ENCODE measurements at regions not wholly inside any gene's neighbourhood (a gene's known extent, or its start where the extent isn't known, plus 50 kb on each side); places are given as distances from the start of the nearest gene placed in this dataset.
A peak's percentile ranks its signal among the peaks of the same experiment; 100 is the strongest.
"Not testable (repeated sequence)": the region's sequence is repeated elsewhere in the genome, so short reads cannot be mapped to it uniquely, and the experiment has no call there.

DNA sequence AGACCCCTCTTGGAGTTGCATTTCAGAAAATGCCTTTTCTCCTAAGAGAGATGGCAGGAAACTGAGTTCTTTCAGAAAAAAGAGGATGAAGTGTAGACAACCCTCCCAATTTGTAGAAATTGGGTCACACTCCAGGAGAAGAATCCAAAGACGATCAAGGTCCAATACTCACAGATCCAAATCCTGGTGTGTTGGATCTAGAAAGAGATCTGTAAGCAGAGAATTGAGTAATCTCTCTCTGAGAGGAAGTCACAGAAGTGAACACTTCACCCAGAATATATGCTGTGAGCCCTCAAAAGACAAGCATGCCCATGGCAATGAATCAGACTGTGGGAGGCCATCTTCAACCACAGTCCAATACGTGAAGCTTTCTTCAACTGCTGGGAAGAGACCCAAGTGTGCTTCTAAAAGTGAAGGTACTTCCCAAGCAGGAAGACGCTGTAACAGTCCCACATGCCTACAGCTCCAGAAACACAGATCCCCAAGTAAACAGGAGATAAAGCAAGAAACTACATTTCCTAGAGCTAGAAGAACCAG is 182.7 kb downstream of the SMC2 start:
- no peak for DNase-seq

DNA sequence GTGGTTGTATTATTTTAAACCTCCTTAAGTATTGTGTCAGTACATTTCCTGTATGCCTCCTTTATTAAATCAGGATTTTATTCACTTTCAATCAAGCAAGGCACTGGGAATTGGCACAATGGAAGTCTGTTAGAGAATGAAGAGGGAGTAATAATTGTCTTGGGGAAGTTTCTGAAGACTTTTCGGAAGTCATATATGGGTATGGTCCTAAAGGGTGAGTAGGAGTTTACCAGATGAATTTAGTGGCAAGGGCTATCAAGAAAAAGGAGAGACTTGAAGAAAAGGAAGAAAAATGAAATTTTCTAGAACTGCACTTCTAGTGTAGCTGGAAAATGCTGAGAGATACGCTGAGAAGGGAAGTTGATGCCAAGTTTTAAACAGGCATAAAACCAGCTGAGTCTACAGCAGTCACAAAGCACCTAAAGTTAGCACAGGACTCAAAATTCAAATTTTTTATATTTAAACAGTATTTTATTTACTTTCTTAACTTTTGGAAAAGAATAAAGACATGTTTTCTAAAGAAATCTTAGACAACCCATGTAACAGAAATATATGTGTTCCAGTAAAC is 184.9 kb downstream of the SMC2 start:
- DNase-seq: peak; percentile 21

DNA sequence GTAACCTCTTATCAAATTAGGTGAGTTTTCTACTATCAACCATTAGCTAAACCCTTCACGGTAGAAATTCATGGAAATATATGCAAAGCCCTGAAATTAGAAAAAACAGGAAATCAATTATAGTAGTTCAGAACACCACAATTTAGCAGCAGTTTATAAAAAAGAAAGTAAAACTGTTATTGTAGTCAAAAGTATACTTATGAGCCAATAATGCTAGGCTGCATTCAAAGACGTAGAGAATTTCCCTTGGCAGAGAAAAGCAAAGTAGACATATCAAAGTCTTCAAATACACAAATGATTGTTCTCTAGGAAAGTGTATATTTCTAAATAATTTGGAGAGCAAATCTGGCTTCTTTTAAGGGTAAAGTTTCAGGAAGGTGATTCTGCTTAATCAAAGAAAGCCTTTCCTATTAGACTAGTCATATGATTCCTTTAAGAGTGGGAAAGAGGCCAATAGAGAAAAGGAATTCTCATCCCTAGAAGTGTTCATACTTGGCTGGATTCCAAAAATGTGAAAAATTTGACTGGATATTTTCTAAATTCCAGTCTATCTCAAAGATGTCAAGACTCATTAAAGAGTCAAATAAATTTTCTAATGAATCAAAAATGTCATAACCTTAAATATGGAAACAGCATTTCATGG is 185.5 kb downstream of the SMC2 start:
- peak; percentile 22 for DNase-seq

DNA sequence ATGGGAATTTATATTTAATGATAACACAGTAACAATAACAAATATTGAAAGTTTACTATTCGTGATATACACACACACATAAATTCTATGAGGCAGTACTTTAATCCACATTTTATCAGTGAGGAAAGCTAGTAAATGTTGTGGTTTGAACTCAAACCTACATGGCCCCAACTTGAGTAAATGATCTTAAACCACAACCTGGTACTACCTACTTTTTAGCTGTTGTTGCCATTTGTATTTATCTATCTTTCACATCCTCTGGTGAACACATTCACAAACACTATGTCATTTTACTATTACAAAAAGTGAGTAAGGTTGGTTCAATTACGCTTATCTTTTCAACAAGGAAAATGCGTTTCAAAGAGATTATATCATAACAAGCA is 186.1 kb downstream of the SMC2 start:
- DNase-seq: no peak

DNA sequence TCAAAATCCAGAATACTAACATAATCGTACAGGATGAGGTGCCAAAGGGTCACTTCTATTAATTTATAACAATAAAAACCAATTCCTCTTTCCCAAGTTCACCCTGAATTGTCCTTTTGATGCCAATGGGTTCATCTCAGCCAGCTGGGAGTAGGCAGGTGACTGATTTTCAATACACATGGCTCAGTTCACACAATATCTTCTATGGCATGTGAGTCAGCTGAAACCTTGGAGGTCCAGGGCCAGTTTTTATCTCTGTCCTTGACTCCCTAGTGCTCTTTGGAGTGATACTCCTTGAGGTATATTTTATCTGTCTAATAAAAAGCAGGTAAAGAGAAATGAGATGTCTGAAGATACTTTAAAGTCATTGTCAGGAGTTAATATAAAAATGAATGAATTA is 186.6 kb downstream of the SMC2 start:
- no peak for DNase-seq

DNA sequence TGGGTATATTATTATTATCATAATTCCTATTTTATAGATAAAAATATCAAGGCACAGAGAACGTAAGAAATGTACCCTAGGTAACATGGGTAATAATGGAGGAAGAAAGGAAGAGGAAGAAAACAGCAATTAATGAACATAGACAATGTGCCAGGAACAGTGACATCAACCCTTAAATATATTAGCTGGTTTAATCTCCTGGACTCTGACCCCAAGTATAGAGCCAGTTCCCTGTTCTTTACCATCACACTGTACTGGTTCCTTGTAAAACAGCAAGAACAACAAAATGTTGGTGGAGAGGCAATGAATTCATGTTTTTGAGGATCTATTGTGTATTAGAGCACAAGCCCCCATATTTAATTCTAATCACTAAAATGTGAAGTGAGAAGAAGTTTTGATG is 192.1 kb downstream of the SMC2 start:
- no peak for DNase-seq

DNA sequence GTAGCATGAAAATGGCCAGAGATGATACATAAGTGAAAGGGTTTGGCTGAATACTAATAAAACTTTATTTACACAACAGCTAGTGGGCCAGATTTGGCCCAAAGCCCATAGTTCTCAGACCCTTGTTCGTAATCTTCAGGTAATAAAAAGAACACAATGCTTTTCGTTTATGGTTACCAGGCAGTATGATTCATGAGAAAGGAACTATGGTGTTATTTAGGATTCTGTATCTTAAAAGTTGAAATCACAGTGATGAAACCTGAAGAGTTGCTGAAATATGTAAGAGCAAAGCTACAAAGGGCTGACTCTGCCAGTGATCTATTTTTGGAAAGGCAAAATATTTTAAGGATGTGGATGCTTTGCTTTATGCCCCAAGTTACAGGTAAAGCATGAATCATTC is 192.7 kb downstream of the SMC2 start:
- no peak for DNase-seq

DNA sequence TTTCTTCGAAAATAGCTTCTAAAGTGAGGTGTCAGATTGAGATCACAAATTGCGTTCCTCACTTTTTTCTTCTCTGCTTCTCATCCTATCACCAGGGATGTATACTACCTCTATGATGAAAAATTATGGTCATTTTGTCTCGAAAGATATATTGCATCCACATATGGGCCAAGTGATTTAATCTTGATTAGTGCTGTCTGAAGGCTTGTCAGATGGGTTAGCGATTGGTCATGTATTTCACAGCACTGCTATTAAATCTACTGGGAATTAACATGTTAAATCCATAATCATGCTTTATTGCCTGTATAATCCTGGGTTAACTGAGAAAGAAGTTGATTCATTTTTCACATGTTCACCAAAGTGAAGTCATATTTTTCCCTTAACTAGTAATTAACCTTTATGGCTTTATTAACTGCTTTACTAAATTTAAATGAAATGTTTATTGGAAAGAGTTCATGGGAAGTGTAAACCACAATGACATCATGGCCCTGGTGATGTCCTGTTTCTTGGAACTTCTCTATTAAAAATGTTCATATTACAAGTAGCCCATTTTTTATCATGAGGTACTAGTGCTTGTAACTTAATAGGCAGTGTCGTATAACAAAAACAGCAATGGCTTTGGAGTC is 193.3 kb downstream of the SMC2 start:
- peak; percentile 7 for DNase-seq

DNA sequence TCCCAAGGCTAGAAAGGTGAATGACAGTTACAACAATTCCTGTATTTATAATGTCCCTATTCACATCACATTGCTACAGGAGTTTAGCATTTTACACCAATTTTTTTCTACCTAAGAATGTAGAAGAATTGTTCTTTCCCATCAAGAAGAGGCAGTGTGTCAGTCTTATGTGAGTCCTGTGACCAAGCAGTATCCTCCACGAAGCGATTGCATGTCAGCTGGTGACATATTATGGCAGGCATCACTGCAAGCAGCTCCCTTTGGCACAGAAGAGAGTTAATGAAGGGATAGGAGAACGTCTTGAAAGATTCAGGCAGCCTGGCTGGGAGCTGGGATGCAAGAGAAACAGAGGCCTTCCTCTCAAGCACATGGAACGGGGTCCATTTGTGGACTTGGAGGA is 199.8 kb downstream of the SMC2 start:
- DNase-seq: no peak

DNA sequence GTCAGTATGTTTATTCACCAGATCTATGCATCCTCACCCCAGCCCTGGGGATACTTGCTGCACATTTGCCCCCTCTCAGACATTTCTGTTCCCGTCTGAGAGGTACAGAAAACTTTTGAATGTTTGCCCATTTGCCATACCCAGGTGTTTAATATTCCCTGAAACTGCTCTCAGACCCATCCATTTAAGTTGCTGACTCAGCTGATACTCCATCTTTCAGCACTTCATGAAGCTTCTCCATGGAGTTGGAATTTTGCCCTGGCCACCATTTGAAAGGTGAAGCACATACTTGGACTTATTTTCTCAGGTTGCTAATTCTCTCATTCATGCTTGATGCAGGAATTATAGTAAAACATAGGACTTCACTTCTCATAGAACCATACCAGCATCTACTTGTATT is 203.9 kb upstream of the OR13F1 start:
- DNase-seq: no peak

DNA sequence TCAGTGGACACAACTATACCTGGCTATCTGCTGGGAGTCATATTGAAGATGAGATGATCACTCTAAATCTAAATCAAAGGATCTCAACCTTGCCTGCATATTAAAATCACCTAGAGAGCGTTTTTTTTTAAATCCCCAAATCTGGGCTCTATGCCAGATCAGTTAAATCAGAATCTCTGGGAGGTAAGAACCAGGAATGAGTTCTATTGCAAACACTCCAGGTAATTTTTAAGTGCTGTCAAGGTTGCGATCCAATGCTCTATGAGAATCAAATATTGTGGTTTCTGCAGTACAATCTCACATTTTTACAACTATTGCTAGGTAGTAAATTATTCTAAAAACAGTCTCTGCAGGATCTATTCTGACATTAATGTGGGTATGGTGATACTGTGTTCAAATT is 202.3 kb upstream of the OR13F1 start:
- no peak for DNase-seq

DNA sequence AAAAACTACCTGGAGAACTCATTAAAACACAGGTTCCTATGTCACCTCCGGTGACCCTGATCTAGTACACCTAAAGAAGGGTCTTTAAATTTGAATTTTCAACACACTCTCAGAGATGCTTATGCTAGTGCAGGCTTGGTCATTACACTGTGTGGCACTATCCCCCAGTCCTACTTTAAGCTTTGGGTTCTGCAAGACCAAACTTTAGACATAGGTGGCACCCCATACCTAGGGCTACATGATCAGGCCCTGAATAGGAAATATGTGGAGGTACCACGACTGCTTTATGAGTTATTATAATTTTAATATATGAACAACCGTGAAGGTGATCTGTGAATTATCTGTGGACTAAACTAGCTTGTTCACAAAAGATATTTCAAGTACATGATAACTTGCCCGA is 201.3 kb upstream of the OR13F1 start:
- DNase-seq: no peak

DNA sequence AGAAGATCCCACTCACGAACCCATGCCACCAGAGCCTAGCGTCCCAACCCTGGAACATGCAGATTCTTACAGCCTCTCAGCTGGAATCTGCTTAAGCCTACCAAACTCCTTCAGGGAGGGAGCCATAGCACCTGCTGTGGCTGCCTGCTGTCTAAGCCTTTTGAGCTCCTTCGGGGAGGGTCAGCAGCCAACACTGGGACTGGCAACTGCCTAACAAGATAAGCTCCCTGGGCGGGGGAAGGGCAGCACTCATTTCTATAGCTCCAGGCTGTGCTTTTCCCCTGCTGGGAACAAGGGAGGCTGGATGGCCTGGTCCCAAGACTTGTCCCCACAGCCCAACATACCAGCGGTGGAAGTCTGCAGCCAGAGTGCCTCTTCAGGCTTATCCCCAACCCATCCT is 199.1 kb upstream of the OR13F1 start:
- no peak for DNase-seq

DNA sequence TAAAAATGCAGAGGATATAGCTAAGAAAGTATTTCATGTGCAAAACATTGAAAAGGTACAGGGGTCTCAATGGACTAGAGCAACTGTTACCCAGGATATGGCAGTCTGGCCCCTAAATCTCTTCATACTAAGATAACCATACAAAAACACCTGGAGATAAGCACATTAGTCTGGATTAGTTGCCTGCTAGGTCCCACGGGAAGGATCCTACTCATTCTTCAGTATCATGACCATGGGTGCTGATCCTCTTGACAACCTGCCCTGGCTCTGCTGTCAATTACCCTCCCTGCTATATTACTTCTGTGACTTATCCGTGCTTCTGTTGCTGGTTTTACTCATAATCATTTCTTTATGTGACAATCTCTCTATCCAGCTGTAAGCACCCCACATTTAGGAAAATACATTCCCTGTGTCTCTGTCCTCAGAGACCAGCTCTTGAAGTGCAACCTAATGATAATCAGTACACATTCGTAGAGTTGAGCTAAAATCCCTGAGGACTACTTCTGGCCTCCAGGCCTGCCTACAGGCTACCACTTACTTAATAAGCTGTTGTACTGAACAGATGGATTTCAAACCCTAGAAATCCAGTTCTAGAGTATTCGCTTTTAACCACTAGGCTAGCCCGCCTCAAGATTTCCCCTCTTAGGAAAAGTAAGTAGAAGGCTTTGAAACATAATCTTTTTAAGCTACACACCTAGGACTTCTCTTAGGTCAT is 190.5 kb upstream of the OR13F1 start:
- no peak for DNase-seq

DNA sequence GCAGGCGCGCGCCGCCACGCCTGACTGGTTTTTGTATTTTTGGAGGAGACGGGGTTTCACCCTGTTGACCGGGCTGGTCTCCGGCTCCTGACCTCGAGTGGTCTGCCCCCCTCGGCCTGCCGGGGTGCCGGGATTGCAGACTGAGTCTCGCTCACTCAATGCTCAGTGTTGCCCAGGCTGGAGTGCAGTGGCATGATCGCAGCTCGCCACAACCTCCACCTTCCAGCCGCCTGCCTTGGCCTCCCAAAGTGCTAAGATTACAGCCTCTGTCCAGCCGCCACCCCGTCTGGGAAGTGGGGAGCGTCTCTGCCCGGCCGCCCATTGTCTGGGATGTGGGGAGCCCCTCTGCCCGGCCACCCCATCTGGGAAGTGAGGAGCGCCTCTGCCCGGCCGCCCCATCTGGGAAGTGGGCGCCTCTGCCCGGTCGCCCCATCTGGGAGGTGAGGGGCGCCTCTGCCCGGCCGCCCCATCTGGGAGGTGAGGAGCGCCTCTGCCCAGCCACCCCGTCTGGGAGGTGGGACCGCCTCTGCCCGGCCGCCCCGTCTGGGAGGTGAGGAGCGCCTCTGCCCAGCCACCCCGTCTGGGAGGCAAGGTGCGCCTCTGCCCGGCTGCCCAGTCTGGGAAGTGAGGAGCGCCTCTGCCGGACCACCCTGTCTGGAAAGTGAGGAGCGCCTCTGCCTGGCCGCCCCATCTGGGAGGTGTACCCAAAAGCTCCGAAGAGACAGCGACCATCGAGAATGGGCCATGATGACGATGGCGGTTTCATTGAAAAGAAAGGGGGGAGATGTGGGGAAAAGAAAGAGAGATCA is 187.7 kb upstream of the OR13F1 start:
- DNase-seq: not testable (repeated sequence)

DNA sequence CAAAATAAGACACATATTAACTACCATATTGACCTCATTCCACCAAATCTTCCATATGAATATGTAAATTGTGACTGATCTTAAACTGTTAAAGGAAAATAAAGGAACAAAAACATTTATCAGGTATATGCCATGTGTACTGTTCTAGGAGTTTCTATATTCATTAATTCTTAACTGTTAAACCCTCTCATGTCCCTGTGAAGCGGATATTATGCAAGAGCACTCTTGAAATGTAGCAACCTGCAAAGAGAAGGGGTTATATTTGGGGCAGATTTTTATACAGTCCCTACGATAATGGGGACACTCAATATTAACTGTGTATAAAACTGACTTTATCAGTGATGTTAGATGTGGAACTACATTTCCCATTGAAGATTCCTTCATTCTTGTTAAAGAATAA is 184.9 kb upstream of the OR13F1 start:
- DNase-seq: no peak

DNA sequence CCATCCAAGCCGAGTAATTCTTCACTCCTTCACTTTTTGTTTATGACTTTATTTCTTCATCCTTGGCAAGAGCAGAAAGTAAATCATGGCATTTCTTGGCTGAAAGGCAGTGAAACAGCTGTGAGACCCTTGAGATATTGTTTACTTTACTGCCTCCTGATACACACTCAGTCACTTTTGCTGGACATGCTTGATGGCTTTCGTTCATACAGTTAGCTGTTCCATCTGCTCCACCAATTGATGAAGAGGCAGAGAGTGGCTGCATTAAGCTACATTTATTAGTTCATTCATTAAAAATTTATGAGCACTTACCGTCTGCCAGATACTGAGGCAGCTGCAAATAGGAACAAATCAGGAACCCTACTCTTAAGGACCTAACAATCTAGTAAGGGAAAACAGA is 184.4 kb upstream of the OR13F1 start:
- no peak for DNase-seq

DNA sequence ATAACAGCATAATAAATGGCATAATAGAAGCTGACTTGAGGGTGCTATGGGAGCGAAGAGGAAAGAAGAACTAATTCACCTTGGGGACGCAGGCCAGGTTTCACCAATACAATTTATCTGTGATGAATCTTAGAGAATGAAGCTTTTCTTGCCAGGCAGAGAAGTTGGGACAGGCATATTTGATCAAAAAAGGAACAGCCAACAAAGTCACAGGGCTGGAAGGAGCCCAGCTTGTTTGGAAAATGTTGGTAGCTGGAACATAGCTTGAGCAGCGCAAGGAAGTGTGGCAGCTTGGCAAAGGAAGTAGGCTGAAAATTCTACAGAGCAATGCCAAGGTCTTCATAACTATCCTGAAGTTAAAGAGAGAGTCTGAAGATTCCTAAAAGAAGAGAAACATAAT is 181.5 kb upstream of the OR13F1 start:
- DNase-seq: no peak

DNA sequence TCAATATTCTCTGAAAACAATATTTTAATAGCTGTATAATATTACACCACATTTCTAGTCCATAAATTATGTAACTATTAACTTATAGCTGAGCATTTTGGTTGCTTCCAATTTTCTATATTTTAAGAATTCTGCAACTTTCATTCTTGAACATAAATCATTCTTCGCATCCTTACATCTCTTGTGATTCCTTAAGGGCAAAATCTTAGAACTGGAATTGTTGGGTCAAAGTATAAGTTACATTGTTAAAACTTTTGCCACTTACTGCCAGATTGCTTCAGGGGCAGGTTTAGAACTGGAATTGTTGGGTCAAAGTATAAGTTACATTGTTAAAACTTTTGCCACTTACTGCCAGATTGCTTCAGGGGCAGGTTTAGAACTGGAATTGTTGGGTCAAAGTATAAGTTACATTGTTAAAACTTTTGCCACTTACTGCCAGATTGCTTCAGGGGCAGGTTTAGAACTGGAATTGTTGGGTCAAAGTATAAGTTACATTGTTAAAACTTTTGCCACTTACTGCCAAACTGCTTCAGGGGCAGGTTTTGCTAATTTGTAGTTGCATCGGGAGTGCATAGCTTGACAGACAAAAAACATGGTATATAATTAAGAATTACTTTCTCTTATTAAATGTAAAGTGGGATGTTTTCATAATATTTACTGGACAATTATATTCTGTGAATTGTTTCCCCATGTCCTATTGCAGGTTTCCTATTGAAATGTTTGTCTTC is 179.9 kb upstream of the OR13F1 start:
- not testable (repeated sequence) for DNase-seq

DNA sequence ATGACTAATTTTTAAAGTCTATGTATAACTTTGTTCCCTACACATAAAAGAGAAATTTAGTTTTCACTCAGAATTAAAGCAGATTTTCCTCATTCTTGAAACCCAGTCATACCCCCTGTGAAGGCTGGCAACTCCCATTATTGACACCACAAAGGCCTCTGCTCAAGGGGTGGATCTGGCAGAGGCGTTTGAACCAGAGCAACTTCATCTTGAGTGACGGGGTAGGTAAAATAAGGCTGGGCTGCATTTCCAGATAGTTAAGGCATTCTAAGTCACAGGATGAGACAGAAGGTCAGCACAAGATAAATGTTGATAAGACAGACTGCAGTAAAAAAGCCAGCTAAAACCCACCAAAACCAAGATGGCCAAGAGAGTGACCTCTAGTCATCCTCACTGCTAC is 177.2 kb upstream of the OR13F1 start:
- DNase-seq: no peak

DNA sequence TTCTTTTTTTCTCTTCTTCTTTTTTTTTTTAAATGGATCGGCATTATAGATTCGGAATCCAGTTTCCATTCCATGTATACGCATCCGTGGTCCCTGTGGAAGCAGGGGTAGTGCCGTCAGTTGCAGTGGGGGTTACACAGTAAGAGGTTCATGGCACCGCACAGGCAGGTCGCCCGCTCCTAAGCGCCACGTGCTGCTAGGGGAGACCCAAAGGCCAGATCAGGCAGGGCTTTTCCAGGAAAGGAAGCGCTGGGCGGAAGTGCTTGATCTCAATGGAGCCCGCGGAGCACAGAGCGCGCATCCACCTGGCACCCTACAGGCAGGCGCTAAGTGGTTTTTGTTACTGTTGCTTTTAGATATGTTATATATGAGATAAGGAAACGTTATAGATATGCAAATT is 174.8 kb upstream of the OR13F1 start:
- no peak for DNase-seq

DNA sequence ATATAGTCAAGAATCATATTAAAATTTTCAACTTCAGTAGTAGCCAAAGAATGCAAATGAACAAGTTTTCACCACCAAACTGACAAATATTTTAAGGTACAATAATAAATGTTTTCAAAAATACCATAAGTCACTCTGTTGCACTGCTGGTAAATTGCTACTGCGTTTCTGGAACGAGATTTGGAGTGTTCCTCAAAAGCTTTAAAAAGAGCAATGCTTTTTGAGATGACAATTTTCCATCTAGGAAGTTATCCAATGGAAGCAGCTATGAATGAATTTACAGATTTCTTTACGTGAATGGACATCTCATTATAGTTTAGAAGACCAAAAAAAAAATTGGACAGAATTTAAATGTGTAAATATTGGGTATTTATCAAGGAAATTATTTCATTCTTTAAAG is 173.2 kb upstream of the OR13F1 start:
- no peak for DNase-seq

Measured in OCI-M1 (cell line).